ENCODE measurements at regions not wholly inside any gene's neighbourhood (a gene's known extent, or its start where the extent isn't known, plus 50 kb on each side); places are given as distances from the start of the nearest gene placed in this dataset.

DNA sequence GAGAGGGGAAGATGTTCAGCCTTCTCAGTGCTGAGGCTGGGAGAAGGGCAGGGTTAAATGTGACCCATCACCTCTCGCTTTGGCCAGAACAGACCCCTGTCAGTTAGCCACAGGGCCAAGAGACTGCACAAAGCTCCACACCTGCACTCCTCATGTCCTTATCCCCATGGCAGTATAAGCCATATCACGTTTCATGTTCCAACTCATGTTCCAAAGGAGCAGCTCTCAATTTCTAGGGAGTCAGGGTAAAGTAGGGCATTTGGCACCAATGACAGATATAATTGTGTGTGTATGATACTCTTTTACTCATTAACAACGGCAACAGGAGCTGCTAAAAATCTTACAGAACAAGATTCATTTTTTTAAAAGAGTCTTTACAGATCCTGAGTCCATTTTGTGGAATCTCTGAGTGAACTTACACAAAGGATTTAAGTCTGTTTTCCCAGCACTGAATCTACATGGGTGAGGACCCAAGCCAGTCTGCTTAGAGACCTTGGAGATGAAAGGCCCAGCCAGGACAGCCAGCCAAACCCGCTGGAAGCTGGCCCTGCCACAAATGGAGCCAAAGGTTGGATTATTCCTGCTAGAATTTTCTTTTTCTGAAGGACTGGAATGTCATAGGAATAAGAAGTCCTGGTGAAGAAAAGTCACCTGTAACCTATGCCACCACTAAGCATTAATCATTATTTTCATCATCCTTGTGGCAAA is 129.1 kb upstream of the SMAD1 start:
- TF ChIP-seq POLR2A (IDR thresholded peaks at IDR 0.05) (no peak), CTCF (IDR thresholded peaks at IDR 0.05) (no peak)

Measured in body of pancreas (tissue), 4 donors.